HepG2 (cell line): ENCODE measurements at regions not wholly inside any gene's neighbourhood (a gene's known extent, or its start where the extent isn't known, plus 50 kb on each side); places are given as distances from the start of the nearest gene placed in this dataset.

Experiments
- ATAC-seq: fragments of 200-7000 bp; cut with Tn5 transposase; 3 replicates; pipeline ENCODE4 v1.9.1; 2020; ENCODE audit warnings: mild to moderate bottlenecking, moderate library complexity
- BruUV-seq: library from RNA; stranded (reverse); fragments of 400-500 nt; replicated peaks from 2 replicates; lab custom pipeline; 2021; lab: Mats Ljungman, UMichigan
- CTCF ChIA-PET: fragments of 300-600 bp; formaldehyde crosslinking; extraction: SDS; loops from one replicate; lab custom pipeline; 2021; ENCODE audit warnings: low total read pairs, inconsistent platforms, low intra/inter-chr PET ratio; lab: Yijun Ruan, JAX
- POLR2A ChIA-PET: fragments of 350-600 bp; sonication (Branson Sonifier 250); formaldehyde crosslinking; loops from one replicate; lab custom pipeline; 2020; ENCODE audit warnings: antibody characterized with exemption, inconsistent platforms; lab: Yijun Ruan, JAX
- DNase-seq: peaks from one replicate; pipeline ENCODE4 v3.0.0-alpha.2; 2015; ENCODE audit warnings: low spot score
- FAIRE-seq: peaks from 3 replicates; lab custom pipeline; 2011; peaks lifted over from hg19 to GRCh38; lab: Jason Lieb, UNC
- H2AFZ ChIP-seq: one replicate; pipeline ENCODE4 v1.6.1; 2011; ENCODE audit warnings: low read length, inconsistent platforms
- H3K27ac ChIP-seq: fragments of 300-600 bp; 3 replicates; pipeline ENCODE4 v1.8.0; 2011; ENCODE audit warnings: mixed run types, mild to moderate bottlenecking, mixed read lengths, low read length, inconsistent platforms; ENCODE audit not compliant: insufficient read depth; ENCODE audit errors: extremely low read length
- H3K27me3 ChIP-seq, 2 experiments: fragments of 200-600 bp in 1 of 2; 2 replicates in 1 of 2; 3 replicates in 1 of 2; pipeline versions ENCODE4 v1.6.0 to v1.8.0; 2011; ENCODE audit warnings: low read length in 2 of 2, mild to moderate bottlenecking in 2 of 2, moderate library complexity in 2 of 2, inconsistent platforms in 1 of 2; ENCODE audit not compliant: insufficient read depth in 2 of 2, control insufficient read depth in 1 of 2
- H3K36me3 ChIP-seq, 2 experiments: fragments of 200-600 bp in 1 of 2; replicated peaks in 1 of 2; 2 replicates in 1 of 2; 3 replicates in 1 of 2; pipeline versions ENCODE4 v1.5.1 to v1.8.0; 2011; ENCODE audit warnings: low read length in 2 of 2, inconsistent platforms in 1 of 2; ENCODE audit not compliant: insufficient read depth in 2 of 2, control insufficient read depth in 1 of 2
- H3K4me1 ChIP-seq: 2 replicates; pipeline ENCODE4 v1.5.1; 2012; ENCODE audit warnings: low read length, inconsistent platforms; ENCODE audit not compliant: insufficient read depth
- H3K4me2 ChIP-seq: 2 replicates; pipeline ENCODE4 v1.6.0; 2011; ENCODE audit warnings: low read depth, low read length, inconsistent platforms
- H3K4me3 ChIP-seq, 3 experiments: fragments of 200-600 bp in 1 of 3; sonication (generic), shearing (Covaris generic) in 1 of 3; replicated peaks in 1 of 3; 2 replicates each; pipeline ENCODE4 v1.5.1; 2011 to 2016; ENCODE audit warnings: low read length in 3 of 3, inconsistent platforms in 2 of 3, low read depth in 2 of 3, mild to moderate bottlenecking in 2 of 3, control low read depth in 1 of 3, mixed read lengths in 1 of 3; ENCODE audit not compliant: insufficient read depth in 1 of 3
- H3K79me2 ChIP-seq: one replicate; pipeline ENCODE4 v1.6.1; 2011; ENCODE audit warnings: low read length, inconsistent platforms; ENCODE audit not compliant: insufficient read depth
- H3K9ac ChIP-seq: 2 replicates; pipeline ENCODE4 v1.6.0; 2011; ENCODE audit warnings: mild to moderate bottlenecking, low read depth, low read length, inconsistent platforms; ENCODE audit not compliant: insufficient read depth
- H3K9me3 ChIP-seq: 2 replicates; pipeline ENCODE4 v1.5.1; 2012; ENCODE audit warnings: mild to moderate bottlenecking, low read length
- H4K20me1 ChIP-seq: 2 replicates; pipeline ENCODE4 v1.6.0; 2011; ENCODE audit warnings: inconsistent platforms, mild to moderate bottlenecking, low read length, moderate library complexity; ENCODE audit not compliant: insufficient read depth
- ETV6 ChIP-seq: sonication (generic); formaldehyde crosslinking; conservative IDR thresholded peaks from 2 replicates; pipeline ENCODE4 v1.4.0; 2020; ENCODE audit warnings: missing genetic modification reagents
- KMT2A ChIP-seq: sonication (generic); formaldehyde crosslinking; IDR thresholded peaks from 2 replicates; pipeline ENCODE4 v1.4.0; 2020; ENCODE audit warnings: missing genetic modification reagents
- SMAD1 ChIP-seq: sonication (generic); formaldehyde crosslinking; IDR thresholded peaks from 2 replicates; pipeline ENCODE4 v1.4.0; 2020; ENCODE audit warnings: missing genetic modification reagents, low read depth, mild to moderate bottlenecking, borderline replicate concordance
- SP140L ChIP-seq: sonication (generic); formaldehyde crosslinking; IDR thresholded peaks from 2 replicates; pipeline ENCODE4 v1.4.0; 2020; ENCODE audit warnings: missing genetic modification reagents, borderline replicate concordance
- THAP7 ChIP-seq: sonication (generic); formaldehyde crosslinking; IDR thresholded peaks from 2 replicates; pipeline ENCODE4 v1.8.1; 2023; ENCODE audit warnings: mild to moderate bottlenecking, missing genetic modification reagents
- ZNF10 ChIP-seq: sonication (generic); formaldehyde crosslinking; IDR thresholded peaks from 2 replicates; pipeline ENCODE4 v1.4.0; 2020; ENCODE audit warnings: mild to moderate bottlenecking, low read depth, missing genetic modification reagents, borderline replicate concordance
- ZNF260 ChIP-seq: sonication (generic); formaldehyde crosslinking; IDR thresholded peaks from 2 replicates; pipeline ENCODE4 v1.4.0; 2020; ENCODE audit warnings: missing genetic modification reagents, low read depth, mild to moderate bottlenecking, borderline replicate concordance
- ZNF264 ChIP-seq: sonication (generic); formaldehyde crosslinking; IDR thresholded peaks from 2 replicates; pipeline ENCODE4 v1.4.0; 2020; ENCODE audit warnings: missing genetic modification reagents
- ZNF547 ChIP-seq: sonication (generic); formaldehyde crosslinking; IDR thresholded peaks from 2 replicates; pipeline ENCODE4 v1.5.1; 2020; ENCODE audit warnings: mild to moderate bottlenecking, missing genetic modification reagents
- ZNF556 ChIP-seq: sonication (generic); formaldehyde crosslinking; IDR thresholded peaks from 2 replicates; pipeline ENCODE4 v1.4.0; 2020; ENCODE audit warnings: mild to moderate bottlenecking, missing genetic modification reagents, borderline replicate concordance
- ZNF577 ChIP-seq: sonication (generic); formaldehyde crosslinking; IDR thresholded peaks from 2 replicates; pipeline ENCODE4 v1.4.0; 2020; ENCODE audit warnings: mild to moderate bottlenecking, low read depth, missing genetic modification reagents, borderline replicate concordance
- ZNF879 ChIP-seq: sonication (generic); formaldehyde crosslinking; IDR thresholded peaks from 2 replicates; pipeline ENCODE4 v1.8.1; 2023; ENCODE audit warnings: missing genetic modification reagents
- ZSCAN25 ChIP-seq: sonication (generic); formaldehyde crosslinking; IDR thresholded peaks from 2 replicates; pipeline ENCODE4 v1.8.0; 2022; ENCODE audit warnings: mild to moderate bottlenecking, missing genetic modification reagents
- WGBS: methylation state at CpG from one replicate; pipeline ENCODE4 v1.1.6; 2017; ENCODE audit warnings: low lambda C conversion rate; 5-methylcytosine and 5-hydroxymethylcytosine counted together
- in situ Hi-C: cut with HindIII; loops from 2 replicates; pipeline ENCODE4 v1.10.0; 2017; ENCODE audit warnings: low pct_unique_long_range_greater_than_20kb; ENCODE audit not compliant: extremely low pct_ligation_motif_present
- intact Hi-C: fragments of 100-400 bp; cut with micrococcal nuclease; formaldehyde crosslinking; loops from one replicate; pipeline ENCODE4 v1.10.0; 2022; ENCODE audit not compliant: unreplicated experiment

- TF ChIP-seq ZNF10 (no peak), ETV6 (CRISPR knock-in tag) (no peak), ZNF879 (no peak), ZNF547 (CRISPR knock-in tag) (no peak), ZSCAN25 (CRISPR knock-in tag) (no peak)
Observed at GRCh38 chr6:141539617-141540016, 593.1 kb upstream of the GJE1 start (continued).

- in situ Hi-C loops: no loop called here
- intact Hi-C loops: no loop called here
- no peak for FAIRE-seq
- no peak overlapping the region for H2AFZ ChIP-seq
- peak; percentile 42 for ATAC-seq
- ChIA-PET CTCF (no interaction called here), POLR2A (no interaction called here)
- TF ChIP-seq SMAD1 (CRISPR knock-in tag): no peak
- TF ChIP-seq THAP7: no peak
- TF ChIP-seq ZNF260 (CRISPR knock-in tag): no peak
- no peak for TF ChIP-seq ZNF556
- no peak for TF ChIP-seq KMT2A (CRISPR knock-in tag)
- TF ChIP-seq ZNF264: no peak
- TF ChIP-seq SP140L (CRISPR knock-in tag): no peak
- no peak for TF ChIP-seq ZNF577 (CRISPR knock-in tag)
- H3K4me2 ChIP-seq: no peak overlapping the region
- no TSS peak for BruUV-seq
- no peaks in the 10 kb centered on the region for H3K9me3 ChIP-seq
- no peaks in the 10 kb centered on the region for H3K36me3 ChIP-seq
- DNase-seq: no peak
- peaks cover 9% of the 10 kb centered on the region for H3K4me1 ChIP-seq
- H4K20me1 ChIP-seq: no peaks in the 10 kb centered on the region
- H3K27ac ChIP-seq: no peak overlapping the region
- no peak overlapping the region for H3K9ac ChIP-seq
- H3K79me2 ChIP-seq: no peaks in the 10 kb centered on the region
- no peak overlapping the region for H3K4me3 ChIP-seq
- WGBS: 11% methylated on average over 2 of the region's 2 CpGs
- H3K27me3 ChIP-seq: no peaks in the 10 kb centered on the region
Observed at GRCh38 chr6:141532211-141532610, 600.5 kb upstream of the GJE1 start.
